ENCODE measurements at regions not wholly inside any gene's neighbourhood (a gene's known extent, or its start where the extent isn't known, plus 50 kb on each side); places are given as distances from the start of the nearest gene placed in this dataset.

DNA sequence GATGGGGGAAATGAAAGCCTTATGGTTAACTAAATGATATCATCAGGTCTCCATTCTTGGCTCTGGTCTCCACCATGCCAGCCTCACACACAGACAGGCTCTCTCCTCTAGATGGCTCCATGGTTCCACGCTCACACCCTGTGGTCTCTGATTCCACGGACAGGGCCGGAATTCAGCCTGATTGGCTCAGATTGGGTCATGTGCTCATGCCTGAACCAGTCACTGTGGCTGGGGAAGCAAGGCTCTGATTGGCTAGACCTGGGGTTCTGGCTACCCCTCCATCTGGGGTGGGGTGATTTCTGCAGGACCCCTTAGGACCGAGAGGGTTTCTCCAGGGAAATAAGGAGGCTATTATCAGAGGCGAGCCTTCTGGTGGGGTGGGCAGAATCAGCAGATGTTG lies 277.0 kb downstream of the PTPRU start:
- ATAC-seq (peak; percentile 52 to 93 (median 72)), DNase-seq (peak in 1 of 2 donors; percentile 23)
- Histone ChIP-seq H3K9me3 (peaks cover 0 to 6% (median 0%) of the 10 kb centered on the region in 11 donors), H3K4me1 (no peaks in the 10 kb centered on the region), H3K27ac (no peak overlapping the region), H3K36me3 (no peaks in the 10 kb centered on the region), H3K4me3 (no peak overlapping the region), H3K27me3 (peaks cover 0 to 40% (median 4%) of the 10 kb centered on the region in 7 donors)
- TF ChIP-seq, protein P1, sequence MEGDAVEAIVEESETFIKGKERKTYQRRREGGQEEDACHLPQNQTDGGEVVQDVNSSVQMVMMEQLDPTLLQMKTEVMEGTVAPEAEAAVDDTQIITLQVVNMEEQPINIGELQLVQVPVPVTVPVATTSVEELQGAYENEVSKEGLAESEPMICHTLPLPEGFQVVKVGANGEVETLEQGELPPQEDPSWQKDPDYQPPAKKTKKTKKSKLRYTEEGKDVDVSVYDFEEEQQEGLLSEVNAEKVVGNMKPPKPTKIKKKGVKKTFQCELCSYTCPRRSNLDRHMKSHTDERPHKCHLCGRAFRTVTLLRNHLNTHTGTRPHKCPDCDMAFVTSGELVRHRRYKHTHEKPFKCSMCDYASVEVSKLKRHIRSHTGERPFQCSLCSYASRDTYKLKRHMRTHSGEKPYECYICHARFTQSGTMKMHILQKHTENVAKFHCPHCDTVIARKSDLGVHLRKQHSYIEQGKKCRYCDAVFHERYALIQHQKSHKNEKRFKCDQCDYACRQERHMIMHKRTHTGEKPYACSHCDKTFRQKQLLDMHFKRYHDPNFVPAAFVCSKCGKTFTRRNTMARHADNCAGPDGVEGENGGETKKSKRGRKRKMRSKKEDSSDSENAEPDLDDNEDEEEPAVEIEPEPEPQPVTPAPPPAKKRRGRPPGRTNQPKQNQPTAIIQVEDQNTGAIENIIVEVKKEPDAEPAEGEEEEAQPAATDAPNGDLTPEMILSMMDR (IDR thresholded peaks at IDR 0.05): peak; percentile 28 to 61 (median 52)
- intact Hi-C loops (cut with DNase I): loop anchor here in 4 of 10 donors (5.0 to 10.0 kb wide), 3 partner anchors 571 to 1194 kb away; no protein-coding TSS in a partner anchor
- WGBS, 2 donors: 47 to 51% methylated on average over 5 of the region's 5 CpGs

DNA sequence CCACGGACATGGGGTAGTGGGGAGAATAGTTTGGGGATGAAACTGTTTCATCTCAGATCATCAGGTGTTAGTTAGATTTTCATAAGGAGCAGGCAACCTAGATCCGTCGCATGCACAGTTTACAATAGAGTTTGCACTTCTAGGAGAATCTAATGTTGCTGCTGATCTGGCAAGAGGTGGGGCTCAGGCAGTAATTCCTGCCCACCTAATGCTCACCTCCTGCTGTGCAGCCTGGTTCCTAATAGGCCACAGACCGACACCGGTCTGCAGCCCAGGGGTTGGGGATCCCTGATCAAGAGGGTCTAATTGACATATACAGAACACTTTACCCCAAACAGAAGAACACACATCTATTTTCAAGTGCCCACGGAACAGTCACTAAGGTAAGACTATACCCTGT lies 275.1 kb downstream of the PTPRU start:
- WGBS, 2 donors: 68 to 77% methylated on average over 6 of the region's 6 CpGs
- DNase-seq (no peak), ATAC-seq (no peak)
- no peak overlapping the region for H3K27ac ChIP-seq
- no peaks in the 10 kb centered on the region for H3K4me1 ChIP-seq
- no peak overlapping the region for H3K4me3 ChIP-seq
- TF ChIP-seq, protein P1 (IDR thresholded peaks at IDR 0.05): no peak
- peaks cover 0 to 6% (median 0%) of the 10 kb centered on the region in 11 donors for H3K9me3 ChIP-seq
- H3K27me3 ChIP-seq: peaks cover 0 to 36% (median 13%) of the 10 kb centered on the region in 7 donors
- H3K36me3 ChIP-seq: no peaks in the 10 kb centered on the region
- intact Hi-C loops (cut with DNase I): loop anchor here in 4 of 10 donors (5.0 to 10.0 kb wide), 3 partner anchors 573 to 1196 kb away; no protein-coding TSS in a partner anchor

DNA sequence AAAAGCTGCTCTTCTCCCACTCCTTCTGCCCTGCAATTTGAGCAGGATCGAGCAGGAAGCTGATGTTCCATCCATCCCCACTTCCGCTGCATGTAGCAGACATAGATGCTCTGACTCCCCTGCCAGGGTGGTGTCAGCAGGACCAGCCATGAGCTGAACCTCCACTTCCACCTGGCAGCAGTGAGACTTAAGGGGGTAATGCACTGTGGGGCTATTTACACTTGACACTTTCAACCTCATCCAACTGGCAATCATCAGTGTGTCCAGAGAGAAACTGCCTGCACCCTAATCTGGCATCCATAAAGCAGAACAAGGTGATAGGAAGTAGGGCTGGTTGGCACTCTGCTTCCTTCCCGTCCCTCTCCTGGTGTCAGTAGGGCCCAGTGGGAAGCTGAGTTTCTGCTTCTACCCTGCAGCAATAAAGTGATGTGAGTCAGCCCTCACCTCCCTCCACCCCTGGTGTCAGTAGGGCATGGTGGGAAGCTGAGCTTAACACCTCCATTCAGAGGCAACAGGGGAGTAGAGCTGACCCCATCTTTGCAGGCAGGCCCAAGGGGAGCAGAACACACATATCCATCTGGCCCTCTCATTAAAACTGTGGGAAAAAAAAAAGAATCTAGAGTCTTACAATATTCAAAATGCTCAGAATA lies 272.3 kb downstream of the PTPRU start:
- intact Hi-C loops (cut with DNase I): loop anchor here in 1 of 10 donors (10.0 kb wide), 1 partner anchor 606 kb away; no protein-coding TSS in a partner anchor
- peaks cover 0 to 6% (median 0%) of the 10 kb centered on the region in 9 donors for H3K4me1 ChIP-seq
- no peak overlapping the region for H3K27ac ChIP-seq
- 66 to 67% methylated on average over 3 of the region's 3 CpGs for WGBS, 2 donors
- DNase-seq (no peak), ATAC-seq (no peak)
- TF ChIP-seq, protein P1 (IDR thresholded peaks at IDR 0.05): no peak
- no peaks in the 10 kb centered on the region for H3K36me3 ChIP-seq
- no peak overlapping the region for H3K4me3 ChIP-seq
- H3K27me3 ChIP-seq: peaks cover 0 to 41% (median 9%) of the 10 kb centered on the region in 7 donors
- peaks cover 0 to 6% (median 0%) of the 10 kb centered on the region in 11 donors for H3K9me3 ChIP-seq

DNA sequence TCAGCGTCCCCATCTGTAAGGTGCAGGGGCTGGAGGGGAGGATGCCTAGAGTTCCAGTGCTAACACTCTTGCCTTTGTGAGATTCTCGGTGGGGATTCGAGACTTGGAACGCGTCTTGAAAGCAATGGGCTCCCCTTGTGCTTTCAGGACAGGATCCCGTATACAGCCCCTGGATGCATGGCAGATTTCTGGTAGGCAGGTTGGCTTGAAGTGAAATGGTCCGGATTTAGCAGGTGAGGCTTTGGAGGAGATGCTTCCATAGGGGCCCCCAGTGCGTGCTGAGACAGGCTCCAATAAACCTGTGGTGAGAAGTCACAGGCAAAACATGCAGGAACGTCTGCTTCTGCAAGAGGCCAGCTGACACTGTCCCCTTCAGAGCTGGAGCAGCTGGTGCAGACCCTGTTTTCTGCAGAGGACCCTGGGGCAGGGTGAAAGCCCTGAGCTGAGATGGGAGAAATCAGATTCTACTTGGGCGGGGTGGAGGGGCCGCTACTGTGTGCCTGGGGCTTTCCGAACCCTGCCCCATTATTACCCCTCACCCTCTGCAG lies 270.4 kb downstream of the PTPRU start:
- Histone ChIP-seq H3K4me3 (no peak overlapping the region), H3K36me3 (no peaks in the 10 kb centered on the region), H3K27ac (no peak overlapping the region), H3K9me3 (no peaks in the 10 kb centered on the region), H3K27me3 (peaks cover 0 to 41% (median 9%) of the 10 kb centered on the region in 7 donors), H3K4me1 (peaks cover 0 to 6% (median 0%) of the 10 kb centered on the region in 9 donors)
- DNase-seq (peak in 1 of 2 donors; percentile 1), ATAC-seq (no peak)
- TF ChIP-seq, protein P1 (IDR thresholded peaks at IDR 0.05): no peak
- intact Hi-C loops (cut with DNase I): loop anchor here in 1 of 10 donors (10.0 kb wide), 1 partner anchor 608 kb away; no protein-coding TSS in a partner anchor
- WGBS, 2 donors: 71 to 81% methylated on average over 12 of the region's 12 CpGs

Measured in heart right ventricle (tissue), 16 donors.